Tibial artery (tissue), 4 donors: ENCODE measurements at regions not wholly inside any gene's neighbourhood (a gene's known extent, or its start where the extent isn't known, plus 50 kb on each side); places are given as distances from the start of the nearest gene placed in this dataset.
"Not testable (repeated sequence)": the region's sequence is repeated elsewhere in the genome, so short reads cannot be mapped to it uniquely, and the experiment has no call there.

ENCODE experiments used
- DNase-seq, 2 donors: peaks; one replicate each; pipeline ENCODE4 v3.0.0-alpha.2; 2019
- H3K27ac ChIP-seq, 2 donors: fragments of 200-600 bp; sonication (generic) in 1 of 2; 1 replicate in 1 of 2; 2 replicates in 1 of 2; pipeline ENCODE4 v1.5.1; 2018 to 2019; ENCODE audit warnings: mild to moderate bottlenecking in 1 of 2
- H3K27me3 ChIP-seq, 2 donors: fragments of 200-600 bp; sonication (generic) in 1 of 2; one replicate each; pipeline versions ENCODE4 v1.5.1 to v1.6.0; 2016 to 2019
- H3K36me3 ChIP-seq, 3 donors: fragments of 200-600 bp; sonication (generic) in 2 of 3; one replicate each; pipeline ENCODE4 v1.5.1; 2016 to 2019; ENCODE audit warnings: mild to moderate bottlenecking in 2 of 3
- H3K4me1 ChIP-seq, 4 donors: fragments of 200-600 bp; sonication (generic) in 2 of 4; 1 replicate in 3 of 4; 2 replicates in 1 of 4; pipeline ENCODE4 v1.5.1; 2016 to 2019
- H3K4me3 ChIP-seq, 2 donors: fragments of 200-600 bp; sonication (generic) in 1 of 2; 1 replicate in 1 of 2; 2 replicates in 1 of 2; pipeline ENCODE4 v1.5.1; 2018 to 2019; ENCODE audit warnings: mild to moderate bottlenecking in 2 of 2
- H3K9me3 ChIP-seq, 3 donors: fragments of 200-600 bp; sonication (generic) in 1 of 3; one replicate each; pipeline ENCODE4 v1.5.1; 2016 to 2019
- CTCF ChIP-seq, 2 experiments: fragments of 200-600 bp in 1 of 2; fragments of 450-650 bp in 1 of 2; IDR thresholded peaks; one replicate each; pipeline ENCODE4 v1.5.1; 2017 to 2019; ENCODE audit warnings: antibody characterized with exemption in 2 of 2, mild to moderate bottlenecking in 1 of 2, moderate library complexity in 1 of 2
- intact Hi-C: fragments of 100-400 bp; cut with DNase I; formaldehyde crosslinking; loops from one replicate; pipeline ENCODE4 v1.15.0; 2023; ENCODE audit warnings: low total_unique reads

DNA sequence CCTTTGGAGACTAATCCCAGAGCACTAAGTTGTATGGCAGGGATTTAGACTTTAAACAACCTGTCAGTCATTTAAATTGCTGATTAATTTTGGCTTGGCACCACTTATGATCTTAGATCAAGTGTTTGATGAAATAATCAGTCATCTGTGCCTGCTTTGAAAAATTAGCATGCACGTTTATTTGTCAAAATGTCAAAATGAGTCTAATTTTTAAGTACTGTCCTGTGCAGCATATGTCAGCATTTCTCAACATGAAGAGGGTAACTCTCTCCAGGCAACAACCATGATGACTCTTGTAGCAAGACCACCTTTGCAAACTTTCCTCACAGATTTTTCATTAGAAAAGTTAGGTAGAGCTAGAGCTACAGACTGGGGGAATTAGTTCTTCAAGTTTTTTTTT lies 155.7 kb upstream of the GJE1 start:
- H3K4me1 ChIP-seq = no peaks in the 10 kb centered on the region
- H3K27ac ChIP-seq = no peak overlapping the region
- intact Hi-C loops = no loop called here
- DNase-seq = no peak
- no peak overlapping the region for H3K4me3 ChIP-seq
- H3K36me3 ChIP-seq = no peaks in the 10 kb centered on the region
- H3K9me3 ChIP-seq = no peaks in the 10 kb centered on the region
- no peak for TF ChIP-seq CTCF (IDR thresholded peaks at IDR 0.05)
- H3K27me3 ChIP-seq = no peaks in the 10 kb centered on the region

DNA sequence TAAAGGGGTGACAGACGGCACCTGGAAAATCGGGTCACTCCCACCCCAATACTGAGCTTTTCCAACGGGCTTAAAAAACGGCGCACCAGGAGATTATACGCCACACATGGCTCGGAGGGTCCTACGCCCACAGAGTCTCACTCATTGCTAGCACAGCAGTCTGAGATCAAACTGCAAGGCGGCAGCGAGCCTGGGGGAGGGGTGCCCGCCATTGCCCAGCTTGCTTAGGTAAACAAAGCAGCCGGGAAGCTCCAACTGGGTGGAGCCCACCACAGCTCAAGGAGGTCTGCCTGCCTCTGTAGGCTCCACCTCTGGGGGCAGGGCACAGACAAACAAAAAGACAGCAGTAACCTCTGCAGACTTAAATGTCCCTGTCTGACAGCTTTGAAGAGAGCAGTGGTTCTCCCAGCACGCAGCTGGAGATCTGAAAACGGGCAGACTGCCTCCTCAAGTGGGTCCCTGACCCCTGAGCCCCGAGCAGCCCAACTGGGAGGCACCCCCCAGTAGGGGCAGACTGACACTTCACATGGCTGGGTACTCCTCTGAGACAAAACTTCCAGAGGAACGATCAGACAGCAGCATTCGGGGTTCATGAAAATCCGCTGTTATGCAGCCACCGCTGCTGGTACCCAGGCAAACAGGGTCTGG lies 162.8 kb upstream of the GJE1 start:
- H3K9me3 ChIP-seq, intact Hi-C loops, H3K4me1 ChIP-seq, DNase-seq, H3K36me3 ChIP-seq, H3K27me3 ChIP-seq, H3K4me3 ChIP-seq, H3K27ac ChIP-seq: not testable (repeated sequence)

DNA sequence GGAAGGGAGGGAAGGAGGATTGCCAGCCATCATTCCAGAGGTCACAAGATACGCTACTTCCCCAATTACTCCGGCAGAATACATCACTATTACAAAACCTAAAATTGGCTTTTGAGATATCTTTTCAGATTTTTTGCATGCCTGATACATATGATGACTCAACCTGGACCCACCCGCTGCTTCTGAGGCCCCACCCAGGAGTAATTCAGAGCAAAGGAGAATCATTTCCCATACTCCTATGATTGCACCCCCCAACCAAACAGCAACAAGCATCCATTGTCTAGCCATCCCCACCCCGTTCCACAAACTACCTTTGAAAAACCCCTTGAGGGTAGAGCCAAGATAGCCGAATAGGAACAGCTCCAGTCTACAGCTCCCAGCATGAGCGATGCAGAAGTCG lies 163.5 kb upstream of the GJE1 start:
- no peak for DNase-seq
- intact Hi-C loops = no loop called here
- TF ChIP-seq CTCF (IDR thresholded peaks at IDR 0.05) = no peak
- Histone ChIP-seq H3K27ac (no peak overlapping the region), H3K4me1 (no peaks in the 10 kb centered on the region), H3K36me3 (no peaks in the 10 kb centered on the region), H3K9me3 (no peaks in the 10 kb centered on the region), H3K27me3 (no peaks in the 10 kb centered on the region), H3K4me3 (no peak overlapping the region)

- no peak for DNase-seq
- H3K9me3 ChIP-seq = no peaks in the 10 kb centered on the region
- intact Hi-C loops = no loop called here
- no peak overlapping the region for H3K4me3 ChIP-seq
- no peaks in the 10 kb centered on the region for H3K27me3 ChIP-seq
- H3K36me3 ChIP-seq = no peaks in the 10 kb centered on the region
- H3K4me1 ChIP-seq = no peaks in the 10 kb centered on the region
- TF ChIP-seq CTCF (IDR thresholded peaks at IDR 0.05) = no peak
- H3K27ac ChIP-seq = no peak overlapping the region
Observed at GRCh38 chr6:141968632-141969031, 164.1 kb upstream of the GJE1 start.

DNA sequence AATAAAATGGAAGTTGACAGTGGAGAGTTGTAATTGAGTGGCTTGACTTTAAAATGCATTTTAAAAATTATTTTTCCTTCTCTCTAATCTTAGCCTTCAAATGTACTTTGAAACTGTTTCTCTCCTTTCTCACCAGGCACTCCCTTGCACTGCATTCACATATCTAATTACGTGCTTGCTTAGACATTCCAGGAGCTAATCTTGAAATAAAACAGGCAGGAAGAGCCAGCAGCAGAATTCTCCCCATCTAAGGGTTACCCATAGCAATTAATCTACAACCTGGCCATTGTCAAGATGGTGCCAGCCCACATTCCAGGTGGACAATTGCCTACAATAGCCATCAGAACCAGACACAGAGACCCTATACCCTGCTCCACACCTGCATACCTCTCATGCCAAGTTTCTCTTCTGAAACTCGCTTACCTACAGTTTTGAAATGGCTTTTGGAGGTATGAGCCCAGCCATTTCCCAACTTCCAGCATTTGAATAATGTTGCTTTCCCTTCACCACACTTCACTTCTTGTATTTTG lies 167.6 kb upstream of the GJE1 start:
- no peak for TF ChIP-seq CTCF (IDR thresholded peaks at IDR 0.05)
- no peak for DNase-seq
- intact Hi-C loops = no loop called here

GRCh38 chr6:141963543-141964295 lies 169.0 kb upstream of the GJE1 start:
- no peaks in the 10 kb centered on the region for H3K9me3 ChIP-seq
- H3K36me3 ChIP-seq = no peaks in the 10 kb centered on the region
- H3K4me1 ChIP-seq = no peaks in the 10 kb centered on the region
- H3K27ac ChIP-seq = no peak overlapping the region
- no peak for TF ChIP-seq CTCF (IDR thresholded peaks at IDR 0.05)
- DNase-seq = no peak
- intact Hi-C loops = no loop called here
- H3K27me3 ChIP-seq = no peaks in the 10 kb centered on the region
- H3K4me3 ChIP-seq = no peak overlapping the region

More for the DNA sequence above, 167.6 kb upstream of the GJE1 start:
- Histone ChIP-seq H3K9me3 (no peaks in the 10 kb centered on the region), H3K4me3 (no peak overlapping the region), H3K36me3 (no peaks in the 10 kb centered on the region), H3K27ac (no peak overlapping the region), H3K4me1 (no peaks in the 10 kb centered on the region), H3K27me3 (no peaks in the 10 kb centered on the region)
